ENCODE measurements at regions not wholly inside any gene's neighbourhood (a gene's known extent, or its start where the extent isn't known, plus 50 kb on each side); places are given as distances from the start of the nearest gene placed in this dataset.

GRCh38 chr12:92292016-92292415 is 146.4 kb upstream of the BTG1 start:
- no peak overlapping the region for H3K4me3 ChIP-seq (replicated peaks; ENCODE audit: low read depth, low read length)
- TF ChIP-seq CTCF (IDR thresholded peaks at IDR 0.05; ENCODE audit: low read depth, low read length, missing control alignments) = no peak
- no peak for DNase-seq (ENCODE audit: extremely low read depth, low read depth)

GRCh38 chr12:92290886-92291285 is 145.2 kb upstream of the BTG1 start:
- no peak for TF ChIP-seq CTCF (IDR thresholded peaks at IDR 0.05; ENCODE audit: low read depth, low read length, missing control alignments)

GRCh38 chr12:92290350-92290695 is 144.7 kb upstream of the BTG1 start:
- no peak for DNase-seq (ENCODE audit: extremely low read depth, low read depth)
- no peak for TF ChIP-seq CTCF (IDR thresholded peaks at IDR 0.05; ENCODE audit: low read depth, low read length, missing control alignments)
- no peak overlapping the region for H3K4me3 ChIP-seq (replicated peaks; ENCODE audit: low read depth, low read length)

More at GRCh38 chr12:92290886-92291285, 145.2 kb upstream of the BTG1 start:
- H3K4me3 ChIP-seq (replicated peaks; ENCODE audit: low read depth, low read length) = no peak overlapping the region
- no peak for DNase-seq (ENCODE audit: extremely low read depth, low read depth)

- TF ChIP-seq CTCF (IDR thresholded peaks at IDR 0.05; ENCODE audit: low read depth, low read length, missing control alignments) = no peak
- H3K4me3 ChIP-seq (replicated peaks; ENCODE audit: low read depth, low read length) = no peak overlapping the region
- DNase-seq (ENCODE audit: extremely low read depth, low read depth) = no peak
Observed at GRCh38 chr12:92289629-92290349, 144.1 kb upstream of the BTG1 start.

- DNase-seq (ENCODE audit: extremely low read depth, low read depth) = no peak
- no peak for TF ChIP-seq CTCF (IDR thresholded peaks at IDR 0.05; ENCODE audit: low read depth, low read length, missing control alignments)
- no peak overlapping the region for H3K4me3 ChIP-seq (replicated peaks; ENCODE audit: low read depth, low read length)
Observed at GRCh38 chr12:92288561-92288960, 142.9 kb upstream of the BTG1 start.

GRCh38 chr12:92278378-92278828 is 132.8 kb upstream of the BTG1 start:
- DNase-seq (ENCODE audit: extremely low read depth, low read depth) = no peak
- no peak for TF ChIP-seq CTCF (IDR thresholded peaks at IDR 0.05; ENCODE audit: low read depth, low read length, missing control alignments)
- no peak overlapping the region for H3K4me3 ChIP-seq (replicated peaks; ENCODE audit: low read depth, low read length)

GRCh38 chr12:92277795-92278194 is 132.1 kb upstream of the BTG1 start:
- H3K4me3 ChIP-seq (replicated peaks; ENCODE audit: low read depth, low read length) = no peak overlapping the region
- no peak for TF ChIP-seq CTCF (IDR thresholded peaks at IDR 0.05; ENCODE audit: low read depth, low read length, missing control alignments)
- no peak for DNase-seq (ENCODE audit: extremely low read depth, low read depth)
